OCI-LY1 (cell line): ENCODE measurements at regions not wholly inside any gene's neighbourhood (a gene's known extent, or its start where the extent isn't known, plus 50 kb on each side); places are given as distances from the start of the nearest gene placed in this dataset.

Experiments
- H2AFZ ChIP-seq: fragments of 200-600 bp; sonication (generic), shearing (Covaris generic); 2 replicates; pipeline ENCODE4 v1.6.0; 2014; ENCODE audit warnings: antibody characterized with exemption, mild to moderate bottlenecking, low read length
- H3F3A ChIP-seq: fragments of 200-600 bp; sonication (generic), shearing (Covaris generic); 2 replicates; pipeline ENCODE4 v1.6.0; 2014; ENCODE audit warnings: mild to moderate bottlenecking, antibody characterized with exemption, low read length, moderate library complexity; ENCODE audit not compliant: insufficient read depth
- H3K27ac ChIP-seq: fragments of 200-600 bp; sonication (generic); 2 replicates; pipeline ENCODE4 v1.5.1; 2014; ENCODE audit warnings: low read length, mixed run types, mild to moderate bottlenecking, low read depth; ENCODE audit not compliant: poor library complexity, severe bottlenecking
- H3K27me3 ChIP-seq: fragments of 200-600 bp; sonication (generic); 2 replicates; pipeline ENCODE4 v1.6.0; 2014; ENCODE audit warnings: antibody characterized with exemption, mild to moderate bottlenecking, low read length, moderate library complexity; ENCODE audit not compliant: insufficient read depth
- H3K36me3 ChIP-seq: fragments of 200-600 bp; sonication (generic); 2 replicates; pipeline ENCODE4 v1.6.1; 2014; ENCODE audit warnings: mild to moderate bottlenecking, antibody characterized with exemption, low read length, moderate library complexity, mixed read lengths; ENCODE audit not compliant: insufficient read depth
- H3K4me1 ChIP-seq: fragments of 200-600 bp; sonication (generic); 2 replicates; pipeline ENCODE4 v1.5.1; 2014; ENCODE audit warnings: mild to moderate bottlenecking, low read length, moderate library complexity; ENCODE audit not compliant: insufficient read depth, severe bottlenecking
- H3K4me2 ChIP-seq: fragments of 200-600 bp; sonication (generic), shearing (Covaris generic); 2 replicates; pipeline ENCODE4 v1.6.1; 2014; ENCODE audit warnings: low read length
- H3K4me3 ChIP-seq: fragments of 200-600 bp; sonication (generic); 2 replicates; pipeline ENCODE4 v1.5.1; 2014; ENCODE audit warnings: low read length, low read depth, mild to moderate bottlenecking, mixed read lengths; ENCODE audit not compliant: poor library complexity, severe bottlenecking
- H3K79me2 ChIP-seq: fragments of 200-600 bp; shearing (Covaris generic); 2 replicates; pipeline ENCODE4 v1.6.1; 2016; ENCODE audit warnings: mixed run types, low read length, mixed read lengths; ENCODE audit not compliant: insufficient read depth
- H3K9ac ChIP-seq: fragments of 200-600 bp; sonication (generic), shearing (Covaris generic); 2 replicates; pipeline ENCODE4 v1.6.1; 2014; ENCODE audit warnings: mild to moderate bottlenecking, low read length, mixed read lengths
- H3K9me2 ChIP-seq: fragments of 200-600 bp; sonication (generic), shearing (Covaris generic); 2 replicates; pipeline ENCODE4 v1.6.1; 2014; ENCODE audit warnings: low read depth, mild to moderate bottlenecking, low read length, mixed read lengths
- H3K9me3 ChIP-seq: fragments of 200-600 bp; shearing (Covaris generic); 2 replicates; pipeline ENCODE4 v1.6.1; 2014; ENCODE audit warnings: low read length, mixed read lengths
- H4K20me1 ChIP-seq: fragments of 200-600 bp; sonication (generic), shearing (Covaris generic); 2 replicates; pipeline ENCODE4 v1.6.0; 2016; ENCODE audit warnings: mild to moderate bottlenecking, low read length; ENCODE audit not compliant: insufficient read depth
- EZH2 ChIP-seq: fragments of 200-600 bp; sonication (generic), shearing (Covaris generic); IDR thresholded peaks from 2 replicates; pipeline ENCODE4 v1.8.0; 2017; ENCODE audit warnings: borderline replicate concordance, mixed run types, mild to moderate bottlenecking, antibody characterized with exemption, low read length, moderate library complexity, mixed read lengths
- TF ChIP-seq, protein P1 (sequence below): fragments of 200-600 bp; sonication (generic), shearing (Covaris generic); IDR thresholded peaks from 2 replicates; pipeline ENCODE4 v1.5.1; 2017; ENCODE audit warnings: mild to moderate bottlenecking, antibody characterized with exemption, low read length, moderate library complexity, mixed read lengths

DNA sequence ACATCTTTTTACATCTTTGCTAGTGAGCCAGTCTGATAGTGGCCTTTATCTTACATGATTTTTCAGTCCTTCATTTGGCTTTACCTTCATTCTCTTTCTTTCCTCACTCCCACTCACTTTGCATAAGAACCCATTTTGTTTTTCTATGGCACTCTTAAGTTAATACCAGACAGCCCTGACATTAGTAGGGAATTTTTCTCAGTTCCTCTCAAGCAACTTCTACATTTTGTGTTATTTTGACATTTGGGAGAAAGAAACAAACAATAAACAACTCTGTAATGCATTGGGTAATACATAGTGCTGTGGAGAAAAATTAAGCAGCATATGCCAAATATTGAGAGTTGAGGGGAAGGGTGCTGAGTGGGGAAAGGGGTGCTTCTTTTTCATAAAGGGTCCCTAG lies 524.1 kb upstream of the JAG1 start:
- no peak overlapping the region for H3K27ac ChIP-seq
- H3K79me2 ChIP-seq = no peaks in the 10 kb centered on the region
- H3K4me1 ChIP-seq = no peaks in the 10 kb centered on the region
- H3K4me3 ChIP-seq = no peak overlapping the region
- no peaks in the 10 kb centered on the region for H3F3A ChIP-seq
- H3K4me2 ChIP-seq = no peak overlapping the region
- no peak overlapping the region for H2AFZ ChIP-seq
- H3K36me3 ChIP-seq = no peaks in the 10 kb centered on the region
- H3K9me3 ChIP-seq = no peaks in the 10 kb centered on the region
- TF ChIP-seq EZH2 = no peak
- TF ChIP-seq, protein P1, sequence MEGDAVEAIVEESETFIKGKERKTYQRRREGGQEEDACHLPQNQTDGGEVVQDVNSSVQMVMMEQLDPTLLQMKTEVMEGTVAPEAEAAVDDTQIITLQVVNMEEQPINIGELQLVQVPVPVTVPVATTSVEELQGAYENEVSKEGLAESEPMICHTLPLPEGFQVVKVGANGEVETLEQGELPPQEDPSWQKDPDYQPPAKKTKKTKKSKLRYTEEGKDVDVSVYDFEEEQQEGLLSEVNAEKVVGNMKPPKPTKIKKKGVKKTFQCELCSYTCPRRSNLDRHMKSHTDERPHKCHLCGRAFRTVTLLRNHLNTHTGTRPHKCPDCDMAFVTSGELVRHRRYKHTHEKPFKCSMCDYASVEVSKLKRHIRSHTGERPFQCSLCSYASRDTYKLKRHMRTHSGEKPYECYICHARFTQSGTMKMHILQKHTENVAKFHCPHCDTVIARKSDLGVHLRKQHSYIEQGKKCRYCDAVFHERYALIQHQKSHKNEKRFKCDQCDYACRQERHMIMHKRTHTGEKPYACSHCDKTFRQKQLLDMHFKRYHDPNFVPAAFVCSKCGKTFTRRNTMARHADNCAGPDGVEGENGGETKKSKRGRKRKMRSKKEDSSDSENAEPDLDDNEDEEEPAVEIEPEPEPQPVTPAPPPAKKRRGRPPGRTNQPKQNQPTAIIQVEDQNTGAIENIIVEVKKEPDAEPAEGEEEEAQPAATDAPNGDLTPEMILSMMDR = no peak
- no peaks in the 10 kb centered on the region for H3K9me2 ChIP-seq
- no peak overlapping the region for H3K9ac ChIP-seq
- no peaks in the 10 kb centered on the region for H3K27me3 ChIP-seq
- H4K20me1 ChIP-seq = no peaks in the 10 kb centered on the region

DNA sequence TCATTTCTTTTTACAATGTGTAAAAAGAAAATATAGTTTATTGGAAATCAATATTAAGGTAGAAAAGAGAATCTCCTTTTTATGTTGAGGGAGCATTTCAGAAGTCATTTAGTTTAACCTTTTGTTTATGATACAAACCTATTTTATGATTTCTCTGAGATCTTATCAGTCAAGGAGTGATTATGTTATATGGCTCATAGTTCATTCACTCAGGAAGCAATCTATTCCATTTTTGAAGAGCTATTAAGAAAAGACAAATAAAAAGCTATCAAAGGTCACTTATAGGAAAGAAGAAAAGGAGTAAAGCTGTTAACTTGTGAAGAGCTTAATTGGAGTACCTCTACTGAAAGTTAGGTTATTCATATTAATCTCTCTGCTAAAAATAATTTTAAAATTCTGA lies 526.6 kb upstream of the JAG1 start:
- H4K20me1 ChIP-seq = no peaks in the 10 kb centered on the region
- TF ChIP-seq, protein P1 = no peak
- TF ChIP-seq EZH2 = no peak
- H3K79me2 ChIP-seq = no peaks in the 10 kb centered on the region
- H3K4me2 ChIP-seq = no peak overlapping the region
- H3K9me3 ChIP-seq = no peaks in the 10 kb centered on the region
- H3K27me3 ChIP-seq = no peaks in the 10 kb centered on the region
- no peak overlapping the region for H3K9ac ChIP-seq
- no peaks in the 10 kb centered on the region for H3K4me1 ChIP-seq
- H3K9me2 ChIP-seq = no peaks in the 10 kb centered on the region
- H2AFZ ChIP-seq = no peak overlapping the region
- no peak overlapping the region for H3K27ac ChIP-seq
- H3K36me3 ChIP-seq = no peaks in the 10 kb centered on the region
- H3F3A ChIP-seq = no peaks in the 10 kb centered on the region
- no peak overlapping the region for H3K4me3 ChIP-seq

GRCh38 chr20:11204926-11205768 lies 531.3 kb upstream of the JAG1 start:
- TF ChIP-seq, protein P1 = peak; percentile 81
- no peak for TF ChIP-seq EZH2
- Histone ChIP-seq H4K20me1 (no peaks in the 10 kb centered on the region), H3K27me3 (no peaks in the 10 kb centered on the region), H3F3A (no peaks in the 10 kb centered on the region), H3K4me2 (no peak overlapping the region), H3K9me2 (no peaks in the 10 kb centered on the region), H3K36me3 (no peaks in the 10 kb centered on the region), H3K9me3 (no peaks in the 10 kb centered on the region), H3K4me3 (no peak overlapping the region), H2AFZ (no peak overlapping the region), H3K27ac (no peak overlapping the region), H3K4me1 (no peaks in the 10 kb centered on the region), H3K9ac (no peak overlapping the region), H3K79me2 (no peaks in the 10 kb centered on the region)
